Neural progenitor cell (in vitro differentiated cells): ENCODE measurements at regions not wholly inside any gene's neighbourhood (a gene's known extent, or its start where the extent isn't known, plus 50 kb on each side); places are given as distances from the start of the nearest gene placed in this dataset.

Experiments
- DNase-seq: peaks from one replicate; pipeline ENCODE4 v3.0.0-alpha.2; 2016; ENCODE audit warnings: low spot score
- H2AFZ ChIP-seq: fragments of 200-600 bp; sonication (generic); replicated peaks from 2 replicates; pipeline ENCODE4 v1.6.1; 2016; ENCODE audit warnings: antibody characterized with exemption
- H3F3A ChIP-seq: fragments of 200-600 bp; sonication (generic); 2 replicates; pipeline ENCODE4 v1.6.1; 2016; ENCODE audit warnings: antibody characterized with exemption, low read depth
- H3K27ac ChIP-seq: fragments of 200-600 bp; sonication (generic); 2 replicates; pipeline ENCODE4 v1.5.1; 2016; ENCODE audit warnings: mild to moderate bottlenecking
- H3K27me3 ChIP-seq: fragments of 200-600 bp; sonication (generic); 2 replicates; pipeline ENCODE4 v1.6.1; 2016; ENCODE audit warnings: mild to moderate bottlenecking, moderate library complexity
- H3K36me3 ChIP-seq: fragments of 200-600 bp; sonication (generic); 2 replicates; pipeline ENCODE4 v1.5.1; 2016
- H3K4me1 ChIP-seq: fragments of 200-600 bp; sonication (generic); 2 replicates; pipeline ENCODE4 v1.6.1; 2016; ENCODE audit warnings: mixed run types
- H3K4me2 ChIP-seq: fragments of 200-600 bp; sonication (generic); 2 replicates; pipeline ENCODE4 v1.6.1; 2016
- H3K4me3 ChIP-seq: fragments of 200-600 bp; sonication (generic); 2 replicates; pipeline ENCODE4 v1.5.1; 2016
- H3K79me2 ChIP-seq: fragments of 200-600 bp; sonication (generic); 2 replicates; pipeline ENCODE4 v1.6.1; 2016; ENCODE audit warnings: low read depth
- H3K9ac ChIP-seq: fragments of 200-600 bp; sonication (generic); 2 replicates; pipeline ENCODE4 v1.6.1; 2016
- H3K9me3 ChIP-seq: fragments of 200-600 bp; sonication (generic); 2 replicates; pipeline ENCODE4 v1.5.1; 2016; ENCODE audit warnings: low read depth
- H4K20me1 ChIP-seq: fragments of 200-600 bp; sonication (generic); 2 replicates; pipeline ENCODE4 v1.6.1; 2016; ENCODE audit warnings: low read depth
- H3K27ac Mint-ChIP-seq: 3 replicates; pipeline ENCODE4 v1.8.0; 2021; ENCODE audit warnings: mixed read lengths
- H3K27me3 Mint-ChIP-seq: 2 replicates; pipeline ENCODE4 v1.8.0; 2022; ENCODE audit warnings: low read depth, mild to moderate bottlenecking, inconsistent platforms, moderate library complexity, mixed read lengths; ENCODE audit not compliant: insufficient read depth
- H3K36me3 Mint-ChIP-seq: 3 replicates; pipeline ENCODE4 v1.8.0; 2021; ENCODE audit warnings: mixed read lengths
- H3K4me1 Mint-ChIP-seq: 3 replicates; pipeline ENCODE4 v1.8.0; 2021; ENCODE audit warnings: mixed read lengths
- H3K4me3 Mint-ChIP-seq: 3 replicates; pipeline ENCODE4 v1.8.0; 2021; ENCODE audit warnings: mild to moderate bottlenecking, moderate library complexity, mixed read lengths
- H3K9me3 Mint-ChIP-seq: 3 replicates; pipeline ENCODE4 v1.8.0; 2020; ENCODE audit warnings: mixed read lengths
- EZH2 ChIP-seq: fragments of 200-600 bp; sonication (generic); IDR thresholded peaks from 2 replicates; pipeline ENCODE4 v1.6.1; 2017; ENCODE audit warnings: antibody characterized with exemption, mild to moderate bottlenecking, moderate library complexity
- EZH2phosphoT487 ChIP-seq: fragments of 200-600 bp; sonication (generic); IDR thresholded peaks from 2 replicates; pipeline ENCODE4 v1.6.1; 2017; ENCODE audit warnings: antibody characterized with exemption
- TF ChIP-seq, protein P1 (sequence below): fragments of 200-600 bp; sonication (generic); IDR thresholded peaks from 2 replicates; pipeline ENCODE4 v1.5.1; 2017; ENCODE audit warnings: antibody characterized with exemption, mild to moderate bottlenecking

DNA sequence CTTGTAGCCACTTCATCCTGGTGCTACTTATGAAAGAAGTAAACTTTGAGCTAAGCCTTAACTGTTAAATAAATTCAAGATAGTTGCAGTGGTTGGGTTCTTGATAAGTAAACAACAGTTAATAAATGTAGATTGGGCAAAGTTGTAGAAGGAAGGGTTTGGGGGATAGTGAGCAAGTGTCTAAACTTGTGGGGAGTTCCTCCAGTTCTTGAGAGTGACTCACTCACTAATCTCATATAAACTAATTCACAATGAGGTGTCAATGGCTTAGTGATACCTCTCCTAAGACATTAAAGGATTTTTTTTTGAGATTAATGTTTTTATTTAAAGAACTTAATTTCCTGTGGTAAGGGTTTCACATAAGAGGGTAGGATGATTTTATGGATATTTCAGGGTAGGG is 507.4 kb downstream of the BMP2 start:
- no peak overlapping the region for H3K4me3 Mint-ChIP-seq

DNA sequence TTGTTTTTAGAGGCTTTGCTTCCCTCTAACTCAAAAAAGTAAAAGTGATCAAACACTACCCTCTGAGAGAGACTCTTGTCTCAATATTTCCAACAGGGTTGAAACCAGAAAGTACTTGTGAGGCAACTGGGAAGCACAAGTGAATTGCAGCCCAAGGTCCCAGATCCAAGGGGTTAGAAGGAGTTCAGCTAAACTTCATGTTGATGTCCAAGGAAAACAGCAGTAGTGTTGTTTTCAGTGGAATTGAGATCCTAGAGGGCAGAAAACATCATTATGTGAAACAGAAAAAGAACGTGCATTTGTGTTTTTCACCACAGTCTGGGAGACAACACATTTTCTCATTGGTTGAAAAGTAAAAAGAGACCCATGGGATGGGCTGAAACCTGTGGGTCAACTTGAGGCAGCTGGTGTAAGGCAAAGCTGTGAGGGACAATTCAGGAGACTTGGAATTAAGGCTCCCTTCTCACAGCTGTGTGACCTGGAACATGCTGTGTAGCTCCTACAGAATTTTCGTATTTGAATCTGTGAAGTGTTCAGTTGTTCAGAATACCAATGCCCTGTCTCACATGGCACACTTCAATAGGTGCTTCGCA is 508.3 kb downstream of the BMP2 start:
- no peak overlapping the region for H3K4me3 Mint-ChIP-seq
- Histone ChIP-seq H3K4me3 (no peak overlapping the region), H3K36me3 (no peaks in the 10 kb centered on the region), H3F3A (no peaks in the 10 kb centered on the region), H3K27ac (no peak overlapping the region), H3K4me1 (no peaks in the 10 kb centered on the region), H3K9me3 (no peaks in the 10 kb centered on the region), H2AFZ (no peak overlapping the region), H4K20me1 (no peaks in the 10 kb centered on the region), H3K4me2 (no peak overlapping the region), H3K27me3 (no peaks in the 10 kb centered on the region), H3K79me2 (no peaks in the 10 kb centered on the region), H3K9ac (no peak overlapping the region)
- peaks cover 3% of the 10 kb centered on the region for H3K4me1 Mint-ChIP-seq
- TF ChIP-seq EZH2phosphoT487, result no peak
- H3K27ac Mint-ChIP-seq, result no peak overlapping the region
- no peak for DNase-seq
- H3K9me3 Mint-ChIP-seq, result peaks cover 17% of the 10 kb centered on the region
- H3K36me3 Mint-ChIP-seq, result no peaks in the 10 kb centered on the region
- peaks cover 2% of the 10 kb centered on the region for H3K27me3 Mint-ChIP-seq

More for the DNA sequence above, 507.4 kb downstream of the BMP2 start:
- Mint-ChIP-seq H3K4me1 (peaks cover 3% of the 10 kb centered on the region), H3K27ac (no peak overlapping the region), H3K9me3 (peaks cover 17% of the 10 kb centered on the region), H3K36me3 (no peaks in the 10 kb centered on the region), H3K27me3 (peaks cover 2% of the 10 kb centered on the region)
- no peak overlapping the region for H3K4me2 ChIP-seq
- H3K36me3 ChIP-seq, result no peaks in the 10 kb centered on the region
- no peak overlapping the region for H3K4me3 ChIP-seq
- no peak for DNase-seq
- H3K79me2 ChIP-seq, result no peaks in the 10 kb centered on the region
- H3K9me3 ChIP-seq, result no peaks in the 10 kb centered on the region
- TF ChIP-seq EZH2phosphoT487 (no peak), EZH2 (no peak)
- TF ChIP-seq, protein P1, sequence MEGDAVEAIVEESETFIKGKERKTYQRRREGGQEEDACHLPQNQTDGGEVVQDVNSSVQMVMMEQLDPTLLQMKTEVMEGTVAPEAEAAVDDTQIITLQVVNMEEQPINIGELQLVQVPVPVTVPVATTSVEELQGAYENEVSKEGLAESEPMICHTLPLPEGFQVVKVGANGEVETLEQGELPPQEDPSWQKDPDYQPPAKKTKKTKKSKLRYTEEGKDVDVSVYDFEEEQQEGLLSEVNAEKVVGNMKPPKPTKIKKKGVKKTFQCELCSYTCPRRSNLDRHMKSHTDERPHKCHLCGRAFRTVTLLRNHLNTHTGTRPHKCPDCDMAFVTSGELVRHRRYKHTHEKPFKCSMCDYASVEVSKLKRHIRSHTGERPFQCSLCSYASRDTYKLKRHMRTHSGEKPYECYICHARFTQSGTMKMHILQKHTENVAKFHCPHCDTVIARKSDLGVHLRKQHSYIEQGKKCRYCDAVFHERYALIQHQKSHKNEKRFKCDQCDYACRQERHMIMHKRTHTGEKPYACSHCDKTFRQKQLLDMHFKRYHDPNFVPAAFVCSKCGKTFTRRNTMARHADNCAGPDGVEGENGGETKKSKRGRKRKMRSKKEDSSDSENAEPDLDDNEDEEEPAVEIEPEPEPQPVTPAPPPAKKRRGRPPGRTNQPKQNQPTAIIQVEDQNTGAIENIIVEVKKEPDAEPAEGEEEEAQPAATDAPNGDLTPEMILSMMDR, result no peak
- H3F3A ChIP-seq, result no peaks in the 10 kb centered on the region
- H3K9ac ChIP-seq, result no peak overlapping the region
- no peaks in the 10 kb centered on the region for H3K4me1 ChIP-seq
- H3K27ac ChIP-seq, result no peak overlapping the region
- H3K27me3 ChIP-seq, result no peaks in the 10 kb centered on the region
- H2AFZ ChIP-seq, result no peak overlapping the region
- no peaks in the 10 kb centered on the region for H4K20me1 ChIP-seq

DNA sequence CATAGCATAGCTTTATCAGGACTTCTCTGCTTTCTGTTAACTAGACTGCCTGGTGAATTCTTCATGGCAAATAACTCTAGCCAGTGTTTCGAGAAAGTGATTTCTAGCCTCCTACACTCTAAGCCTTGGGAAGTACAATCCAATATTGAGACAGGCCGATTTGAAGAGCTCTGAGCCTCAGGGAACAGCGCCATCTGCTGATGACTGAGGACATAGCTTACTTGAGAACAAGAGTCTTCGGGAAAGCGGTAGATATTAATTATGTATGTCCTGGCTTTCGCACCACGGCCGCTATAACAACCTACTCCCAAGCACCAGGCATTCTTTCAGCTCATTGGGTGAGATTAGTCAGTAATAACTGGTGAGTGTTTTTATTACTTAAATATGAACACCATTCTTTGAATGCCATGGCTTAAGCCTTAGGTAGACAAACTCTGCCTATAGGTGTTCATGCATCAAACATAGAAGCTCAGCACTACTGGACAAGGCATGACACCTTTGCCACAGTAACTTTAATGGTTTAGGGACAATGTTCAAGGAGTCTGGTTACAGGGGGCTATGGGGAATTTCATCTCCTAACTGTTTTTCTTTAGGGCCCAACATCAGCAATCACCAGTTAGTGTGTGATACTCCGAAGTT is 518.6 kb downstream of the BMP2 start:
- Mint-ChIP-seq H3K36me3 (no peaks in the 10 kb centered on the region), H3K27me3 (peaks cover 2% of the 10 kb centered on the region), H3K4me3 (no peak overlapping the region), H3K27ac (peak overlapping the region; percentile 46), H3K4me1 (peaks cover 12% of the 10 kb centered on the region), H3K9me3 (peaks cover 9% of the 10 kb centered on the region)
- no peak overlapping the region for H3K9ac ChIP-seq
- no peaks in the 10 kb centered on the region for H3K27me3 ChIP-seq
- H3K4me3 ChIP-seq, result no peak overlapping the region
- TF ChIP-seq, protein P1, result peak; percentile 95
- TF ChIP-seq EZH2, result no peak
- H3F3A ChIP-seq, result no peaks in the 10 kb centered on the region
- H3K4me1 ChIP-seq, result no peaks in the 10 kb centered on the region
- H4K20me1 ChIP-seq, result no peaks in the 10 kb centered on the region
- H3K36me3 ChIP-seq, result no peaks in the 10 kb centered on the region
- peak; percentile 88 for DNase-seq
- H3K79me2 ChIP-seq, result no peaks in the 10 kb centered on the region
- no peak overlapping the region for H3K4me2 ChIP-seq
- peak overlapping the region; percentile 71 for H2AFZ ChIP-seq
- no peaks in the 10 kb centered on the region for H3K9me3 ChIP-seq
- no peak overlapping the region for H3K27ac ChIP-seq

DNA sequence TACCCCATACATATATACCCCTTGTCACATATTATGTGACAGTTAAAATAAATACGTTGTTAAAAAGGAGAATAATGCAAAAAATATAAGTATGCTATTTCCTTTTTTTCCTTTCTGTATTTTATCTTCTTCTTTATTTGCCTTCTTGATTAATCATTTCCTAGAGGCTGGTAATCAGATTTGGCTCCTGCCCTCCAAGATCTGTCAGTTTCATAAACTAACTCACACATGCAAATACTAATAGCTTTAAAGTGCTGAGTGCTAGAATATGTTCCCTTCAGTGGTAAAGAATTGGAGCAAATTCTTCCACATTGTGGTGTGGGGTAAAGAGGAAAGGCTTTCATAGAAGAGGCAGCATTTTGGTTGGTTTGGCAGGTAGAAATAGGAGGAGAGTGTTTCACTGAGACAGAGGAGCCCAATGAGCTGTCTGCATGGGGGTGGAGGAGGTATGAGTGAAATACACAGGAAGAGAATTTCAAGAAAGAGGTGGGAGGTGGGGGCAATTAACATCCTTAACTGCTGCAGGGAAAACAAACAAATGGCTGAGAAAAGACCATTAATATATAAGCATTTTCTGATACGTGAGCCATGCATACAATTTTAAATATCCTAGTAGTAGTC is 523.9 kb downstream of the BMP2 start:
- H3K9me3 Mint-ChIP-seq, result peaks cover 6% of the 10 kb centered on the region
- no peak overlapping the region for H3K4me3 ChIP-seq
- peaks cover 2% of the 10 kb centered on the region for H3K36me3 Mint-ChIP-seq
- H3K27ac Mint-ChIP-seq, result peak overlapping the region; percentile 2
- H3K79me2 ChIP-seq, result no peaks in the 10 kb centered on the region
- H3K4me1 Mint-ChIP-seq, result peaks cover 5% of the 10 kb centered on the region
- no peak overlapping the region for H3K4me3 Mint-ChIP-seq
- H3K9me3 ChIP-seq, result no peaks in the 10 kb centered on the region
- H3K36me3 ChIP-seq, result no peaks in the 10 kb centered on the region
- TF ChIP-seq, protein P1, result no peak
- TF ChIP-seq EZH2phosphoT487 (no peak), EZH2 (no peak)
- no peaks in the 10 kb centered on the region for H3K27me3 ChIP-seq
- no peak overlapping the region for H2AFZ ChIP-seq
- no peaks in the 10 kb centered on the region for H3K4me1 ChIP-seq
- DNase-seq, result no peak
- H3K4me2 ChIP-seq, result no peak overlapping the region
- H3F3A ChIP-seq, result no peaks in the 10 kb centered on the region
- H3K9ac ChIP-seq, result no peak overlapping the region
- no peak overlapping the region for H3K27ac ChIP-seq
- no peaks in the 10 kb centered on the region for H4K20me1 ChIP-seq
- peaks cover 2% of the 10 kb centered on the region for H3K27me3 Mint-ChIP-seq
